ENCODE measurements at regions not wholly inside any gene's neighbourhood (a gene's known extent, or its start where the extent isn't known, plus 50 kb on each side); places are given as distances from the start of the nearest gene placed in this dataset.

DNA sequence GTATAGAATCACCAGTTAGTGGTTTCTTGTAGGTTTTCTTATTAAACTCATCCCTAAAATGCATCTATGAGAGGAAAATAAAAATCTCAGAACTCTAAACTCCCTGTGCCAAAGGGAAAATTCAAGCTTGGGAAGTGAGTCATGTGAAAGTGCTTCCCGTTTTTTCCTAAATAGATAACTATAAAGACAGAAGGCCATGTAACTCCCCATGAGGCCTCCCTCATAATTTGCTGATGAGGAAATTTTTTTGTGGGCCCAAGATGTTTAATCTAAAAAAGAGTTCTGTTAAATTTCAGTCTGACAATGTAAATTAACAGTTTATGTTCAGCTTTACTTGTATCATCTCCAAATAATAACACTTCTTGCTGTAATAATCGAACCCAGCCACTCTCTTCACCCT, 1273.9 kb downstream of the OTOL1 start:
- DNase-seq, result no peak
- Histone ChIP-seq H3K9me2 (no peaks in the 10 kb centered on the region; the same call in 1 of the 2 replicates), H3K27ac (ENCODE audit: low read depth in 2 of 2, low read length in 1 of 2) (no peak overlapping the region), H3K79me2 (ENCODE audit: insufficient read depth) (no peaks in the 10 kb centered on the region), H2AFZ (ENCODE audit: low read depth) (no peak overlapping the region), H3K9ac (no peak overlapping the region), H3K27me3 (ENCODE audit: insufficient read depth) (no peaks in the 10 kb centered on the region), H3K4me3 (ENCODE audit: low read depth in 2 of 2, low read length in 1 of 2) (no peak overlapping the region), H4K20me1 (ENCODE audit: insufficient read depth) (no peaks in the 10 kb centered on the region), H3K4me2 (no peak overlapping the region), H3K9me3 (no peaks in the 10 kb centered on the region; the same call in 1 of the 2 replicates), H3K4me1 (ENCODE audit: control insufficient read depth in 1 of 2, insufficient read depth in 2 of 2, low read depth in 1 of 2, low read length in 1 of 2) (no peaks in the 10 kb centered on the region), H3K36me3 (replicated peaks in 1 of 2; ENCODE audit: control insufficient read depth in 1 of 2, insufficient read depth in 2 of 2, low read length in 1 of 2) (no peaks in the 10 kb centered on the region), H3F3A (replicated peaks; ENCODE audit: insufficient read depth) (no peaks in the 10 kb centered on the region)
- WGBS (ENCODE audit: low lambda C conversion rate), result 61% methylated on average over 2 of the region's 2 CpGs
- ChIA-PET POLR2A (no interaction called here), CTCF (interaction anchor here (0.8 kb wide), 1 partner anchor 31 kb away, joined by 3 read pairs; no protein-coding TSS in a partner anchor)
- TF ChIP-seq YY1 (IDR thresholded peaks at IDR 0.05; ENCODE audit: low read depth) (no peak), ELF1 (IDR thresholded peaks at IDR 0.05) (no peak), RAD21 (IDR thresholded peaks at IDR 0.05; ENCODE audit: low read length) (no peak), TEAD4 (IDR thresholded peaks at IDR 0.05; ENCODE audit: borderline replicate concordance, insufficient read depth) (no peak), FOSL2 (IDR thresholded peaks at IDR 0.05; ENCODE audit: borderline replicate concordance, low read depth) (no peak), MEF2A (IDR thresholded peaks at IDR 0.05; ENCODE audit: borderline replicate concordance, low read depth) (no peak), RCOR1 (IDR thresholded peaks at IDR 0.05; ENCODE audit: low read length) (no peak), TAF1 (IDR thresholded peaks at IDR 0.05; ENCODE audit: borderline replicate concordance, low read depth, low read length) (no peak), MXI1 (IDR thresholded peaks at IDR 0.05; ENCODE audit: low read depth, low read length) (no peak), GATA2 (CRISPR knock-in tag; IDR thresholded peaks at IDR 0.05) (no peak)
- TF ChIP-seq, protein P1, sequence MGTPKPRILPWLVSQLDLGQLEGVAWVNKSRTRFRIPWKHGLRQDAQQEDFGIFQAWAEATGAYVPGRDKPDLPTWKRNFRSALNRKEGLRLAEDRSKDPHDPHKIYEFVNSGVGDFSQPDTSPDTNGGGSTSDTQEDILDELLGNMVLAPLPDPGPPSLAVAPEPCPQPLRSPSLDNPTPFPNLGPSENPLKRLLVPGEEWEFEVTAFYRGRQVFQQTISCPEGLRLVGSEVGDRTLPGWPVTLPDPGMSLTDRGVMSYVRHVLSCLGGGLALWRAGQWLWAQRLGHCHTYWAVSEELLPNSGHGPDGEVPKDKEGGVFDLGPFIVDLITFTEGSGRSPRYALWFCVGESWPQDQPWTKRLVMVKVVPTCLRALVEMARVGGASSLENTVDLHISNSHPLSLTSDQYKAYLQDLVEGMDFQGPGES (IDR thresholded peaks at IDR 0.05; ENCODE audit: low read depth, low read length), result no peak
- TF ChIP-seq, protein P2, sequence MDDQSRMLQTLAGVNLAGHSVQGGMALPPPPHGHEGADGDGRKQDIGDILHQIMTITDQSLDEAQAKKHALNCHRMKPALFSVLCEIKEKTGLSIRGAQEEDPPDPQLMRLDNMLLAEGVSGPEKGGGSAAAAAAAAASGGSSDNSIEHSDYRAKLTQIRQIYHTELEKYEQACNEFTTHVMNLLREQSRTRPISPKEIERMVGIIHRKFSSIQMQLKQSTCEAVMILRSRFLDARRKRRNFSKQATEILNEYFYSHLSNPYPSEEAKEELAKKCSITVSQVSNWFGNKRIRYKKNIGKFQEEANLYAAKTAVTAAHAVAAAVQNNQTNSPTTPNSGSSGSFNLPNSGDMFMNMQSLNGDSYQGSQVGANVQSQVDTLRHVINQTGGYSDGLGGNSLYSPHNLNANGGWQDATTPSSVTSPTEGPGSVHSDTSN (IDR thresholded peaks at IDR 0.05), result no peak

DNA sequence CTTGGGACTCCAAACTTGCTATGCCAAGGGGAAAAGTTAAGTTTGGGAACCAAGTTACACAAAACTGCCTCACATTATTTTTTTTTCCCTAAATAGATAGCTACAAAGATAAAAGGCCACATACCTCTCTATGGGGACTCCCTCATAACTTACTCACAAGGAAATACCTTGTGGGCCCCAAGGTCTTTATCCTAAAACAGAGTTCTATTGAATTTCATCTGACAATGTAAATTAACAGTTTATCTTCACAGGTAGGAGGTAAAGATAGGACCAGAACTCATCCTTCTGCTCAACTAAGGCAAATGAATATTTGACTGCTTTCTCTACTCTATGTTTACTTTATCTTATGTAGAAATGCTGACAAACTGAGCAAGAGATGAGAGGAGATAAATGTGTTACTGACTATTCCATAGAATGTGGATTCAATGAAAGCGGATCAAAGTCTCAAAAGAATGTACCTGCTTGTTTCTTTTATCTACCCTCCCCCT, 1278.0 kb downstream of the OTOL1 start:
- no peaks in the 10 kb centered on the region for H3K4me1 ChIP-seq (ENCODE audit: control insufficient read depth in 1 of 2, insufficient read depth in 2 of 2, low read depth in 1 of 2, low read length in 1 of 2)
- H3K9me2 ChIP-seq, result no peaks in the 10 kb centered on the region; the same call in 1 of the 2 replicates
- ChIA-PET CTCF (no interaction called here), POLR2A (no interaction called here)
- H2AFZ ChIP-seq (ENCODE audit: low read depth), result no peak overlapping the region
- H3F3A ChIP-seq (replicated peaks; ENCODE audit: insufficient read depth), result no peaks in the 10 kb centered on the region
- no peak overlapping the region for H3K4me2 ChIP-seq
- H4K20me1 ChIP-seq (ENCODE audit: insufficient read depth), result no peaks in the 10 kb centered on the region
- H3K9ac ChIP-seq, result no peak overlapping the region
- no peaks in the 10 kb centered on the region for H3K27me3 ChIP-seq (ENCODE audit: insufficient read depth)
- H3K4me3 ChIP-seq (ENCODE audit: low read depth in 2 of 2, low read length in 1 of 2), result no peak overlapping the region
- DNase-seq, result no peak
- TF ChIP-seq, protein P3, sequence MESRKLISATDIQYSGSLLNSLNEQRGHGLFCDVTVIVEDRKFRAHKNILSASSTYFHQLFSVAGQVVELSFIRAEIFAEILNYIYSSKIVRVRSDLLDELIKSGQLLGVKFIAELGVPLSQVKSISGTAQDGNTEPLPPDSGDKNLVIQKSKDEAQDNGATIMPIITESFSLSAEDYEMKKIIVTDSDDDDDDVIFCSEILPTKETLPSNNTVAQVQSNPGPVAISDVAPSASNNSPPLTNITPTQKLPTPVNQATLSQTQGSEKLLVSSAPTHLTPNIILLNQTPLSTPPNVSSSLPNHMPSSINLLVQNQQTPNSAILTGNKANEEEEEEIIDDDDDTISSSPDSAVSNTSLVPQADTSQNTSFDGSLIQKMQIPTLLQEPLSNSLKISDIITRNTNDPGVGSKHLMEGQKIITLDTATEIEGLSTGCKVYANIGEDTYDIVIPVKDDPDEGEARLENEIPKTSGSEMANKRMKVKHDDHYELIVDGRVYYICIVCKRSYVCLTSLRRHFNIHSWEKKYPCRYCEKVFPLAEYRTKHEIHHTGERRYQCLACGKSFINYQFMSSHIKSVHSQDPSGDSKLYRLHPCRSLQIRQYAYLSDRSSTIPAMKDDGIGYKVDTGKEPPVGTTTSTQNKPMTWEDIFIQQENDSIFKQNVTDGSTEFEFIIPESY (IDR thresholded peaks at IDR 0.05; ENCODE audit: borderline replicate concordance, low read depth), result no peak
- TF ChIP-seq TCF12 (IDR thresholded peaks at IDR 0.05) (no peak), ELF1 (IDR thresholded peaks at IDR 0.05) (no peak), FOXM1 (IDR thresholded peaks at IDR 0.05; ENCODE audit: low read depth) (no peak), JUND (IDR thresholded peaks at IDR 0.05) (no peak), EZH2phosphoT487 (IDR thresholded peaks at IDR 0.05; ENCODE audit: borderline replicate concordance, low read depth) (no peak), GABPA (IDR thresholded peaks at IDR 0.05; ENCODE audit: low read depth) (no peak), CHD2 (IDR thresholded peaks at IDR 0.05; ENCODE audit: low read length, partially characterized antibody) (no peak), TEAD4 (IDR thresholded peaks at IDR 0.05; ENCODE audit: borderline replicate concordance, insufficient read depth) (no peak), RXRA (IDR thresholded peaks at IDR 0.05; ENCODE audit: borderline replicate concordance, low read depth) (no peak)
- TF ChIP-seq, protein P4, sequence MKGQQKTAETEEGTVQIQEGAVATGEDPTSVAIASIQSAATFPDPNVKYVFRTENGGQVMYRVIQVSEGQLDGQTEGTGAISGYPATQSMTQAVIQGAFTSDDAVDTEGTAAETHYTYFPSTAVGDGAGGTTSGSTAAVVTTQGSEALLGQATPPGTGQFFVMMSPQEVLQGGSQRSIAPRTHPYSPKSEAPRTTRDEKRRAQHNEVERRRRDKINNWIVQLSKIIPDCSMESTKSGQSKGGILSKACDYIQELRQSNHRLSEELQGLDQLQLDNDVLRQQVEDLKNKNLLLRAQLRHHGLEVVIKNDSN (IDR thresholded peaks at IDR 0.05; ENCODE audit: borderline replicate concordance, low read depth), result no peak
- TF ChIP-seq, protein P2 (IDR thresholded peaks at IDR 0.05), result no peak
- no peaks in the 10 kb centered on the region for H3K9me3 ChIP-seq
- no peaks in the 10 kb centered on the region for H3K36me3 ChIP-seq (replicated peaks in 1 of 2; ENCODE audit: control insufficient read depth in 1 of 2, insufficient read depth in 2 of 2, low read length in 1 of 2)
- 94% methylated on average over 1 of the region's 1 CpG for WGBS (ENCODE audit: low lambda C conversion rate)
- no peak overlapping the region for H3K27ac ChIP-seq (ENCODE audit: low read depth in 2 of 2, low read length in 1 of 2)
- no peaks in the 10 kb centered on the region for H3K79me2 ChIP-seq (ENCODE audit: insufficient read depth)
